ENCODE measurements at regions not wholly inside any gene's neighbourhood (a gene's known extent, or its start where the extent isn't known, plus 50 kb on each side); places are given as distances from the start of the nearest gene placed in this dataset.

GRCh38 chr5:56360816-56361215, 127.7 kb upstream of the ANKRD55 start:
- no peak for DNase-seq

- no peak for DNase-seq
These were observed 126.9 kb upstream of the ANKRD55 start for GRCh38 chr5:56359809-56360685.

GRCh38 chr5:56358703-56359681, 125.9 kb upstream of the ANKRD55 start:
- no peak for DNase-seq

GRCh38 chr5:56358046-56358445, 124.9 kb upstream of the ANKRD55 start:
- DNase-seq, result no peak

GRCh38 chr5:56357426-56357825, 124.3 kb upstream of the ANKRD55 start:
- DNase-seq, result no peak

GRCh38 chr5:56356836-56357160, 123.7 kb upstream of the ANKRD55 start:
- no peak for DNase-seq

GRCh38 chr5:56356121-56356835, 123.1 kb upstream of the ANKRD55 start:
- no peak for DNase-seq

- DNase-seq, result no peak
These were observed 121.7 kb upstream of the ANKRD55 start for GRCh38 chr5:56354836-56355235.

- no peak for DNase-seq
These were observed 119.9 kb upstream of the ANKRD55 start for GRCh38 chr5:56352808-56353590.

GRCh38 chr5:56350597-56351170, 117.6 kb upstream of the ANKRD55 start:
- no peak for DNase-seq

GRCh38 chr5:56350011-56350596, 117.0 kb upstream of the ANKRD55 start:
- DNase-seq, result no peak

GRCh38 chr5:56349461-56349860, 116.3 kb upstream of the ANKRD55 start:
- no peak for DNase-seq

- no peak for DNase-seq
These were observed 113.8 kb upstream of the ANKRD55 start for GRCh38 chr5:56346741-56347535.

GRCh38 chr5:56346044-56346710, 113.0 kb upstream of the ANKRD55 start:
- no peak for DNase-seq

- DNase-seq, result no peak
These were observed 112.2 kb upstream of the ANKRD55 start for GRCh38 chr5:56345352-56345751.

- DNase-seq, result no peak
These were observed 111.5 kb upstream of the ANKRD55 start for GRCh38 chr5:56344594-56344993.

- no peak for DNase-seq
These were observed 110.9 kb upstream of the ANKRD55 start for GRCh38 chr5:56343988-56344387.

GRCh38 chr5:56342616-56343015, 109.5 kb upstream of the ANKRD55 start:
- DNase-seq, result no peak

- no peak for DNase-seq
These were observed 107.3 kb upstream of the ANKRD55 start for GRCh38 chr5:56340196-56340980.
